ENCODE measurements at regions not wholly inside any gene's neighbourhood (a gene's known extent, or its start where the extent isn't known, plus 50 kb on each side); places are given as distances from the start of the nearest gene placed in this dataset.

DNA sequence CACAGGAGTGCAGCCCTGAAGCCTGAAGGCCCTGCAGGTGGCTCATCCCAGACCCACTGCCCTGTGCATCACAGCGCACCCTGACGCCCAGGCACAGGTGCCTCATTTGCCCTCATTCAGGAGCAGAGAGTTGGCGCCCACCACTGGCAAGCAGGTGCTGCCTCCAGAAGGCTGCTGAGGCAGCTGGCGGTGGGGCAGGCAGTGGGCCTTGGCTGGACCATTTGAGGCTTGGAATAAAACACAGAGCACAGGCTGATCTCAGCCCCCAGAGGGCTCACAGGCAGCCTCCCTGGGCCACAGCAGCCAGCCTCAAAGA lies 1151.9 kb downstream of the BRD1 start:
- DNase-seq (ENCODE audit: low spot score) = no peak

DNA sequence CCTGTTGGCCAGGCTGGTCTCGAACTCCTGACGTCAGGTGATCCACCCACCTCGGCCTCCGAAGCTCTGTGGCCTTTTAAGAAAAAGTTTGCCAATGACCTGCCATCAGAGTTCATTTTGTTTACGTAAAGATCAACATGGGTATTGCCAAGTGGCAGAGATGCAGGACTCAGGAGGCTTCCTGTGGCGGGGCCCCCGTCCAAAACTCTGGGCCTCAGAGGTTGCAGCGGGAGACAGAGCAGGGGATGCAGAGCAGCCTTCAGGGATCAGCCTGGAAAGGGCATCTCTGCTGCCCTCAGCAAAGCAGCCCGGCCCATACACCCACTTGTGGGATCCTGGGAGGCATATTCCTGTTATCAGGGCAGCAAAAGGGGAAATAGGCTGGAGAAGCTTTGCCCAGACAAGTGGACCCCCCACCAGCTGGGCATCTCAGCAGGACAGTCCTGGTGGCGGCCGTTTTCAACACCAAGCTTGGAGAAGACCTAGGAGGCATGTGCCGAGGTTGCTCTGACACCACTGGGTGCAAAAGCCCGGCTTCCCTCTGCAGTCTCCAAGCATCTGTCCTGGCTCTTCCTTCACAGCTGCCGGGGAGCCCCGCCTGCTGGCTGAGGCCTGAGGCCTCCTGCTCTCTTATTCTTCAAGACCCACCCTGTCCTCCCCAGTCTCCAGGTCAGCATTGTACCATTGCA lies 1152.4 kb downstream of the BRD1 start:
- no peak for DNase-seq (ENCODE audit: low spot score)

DNA sequence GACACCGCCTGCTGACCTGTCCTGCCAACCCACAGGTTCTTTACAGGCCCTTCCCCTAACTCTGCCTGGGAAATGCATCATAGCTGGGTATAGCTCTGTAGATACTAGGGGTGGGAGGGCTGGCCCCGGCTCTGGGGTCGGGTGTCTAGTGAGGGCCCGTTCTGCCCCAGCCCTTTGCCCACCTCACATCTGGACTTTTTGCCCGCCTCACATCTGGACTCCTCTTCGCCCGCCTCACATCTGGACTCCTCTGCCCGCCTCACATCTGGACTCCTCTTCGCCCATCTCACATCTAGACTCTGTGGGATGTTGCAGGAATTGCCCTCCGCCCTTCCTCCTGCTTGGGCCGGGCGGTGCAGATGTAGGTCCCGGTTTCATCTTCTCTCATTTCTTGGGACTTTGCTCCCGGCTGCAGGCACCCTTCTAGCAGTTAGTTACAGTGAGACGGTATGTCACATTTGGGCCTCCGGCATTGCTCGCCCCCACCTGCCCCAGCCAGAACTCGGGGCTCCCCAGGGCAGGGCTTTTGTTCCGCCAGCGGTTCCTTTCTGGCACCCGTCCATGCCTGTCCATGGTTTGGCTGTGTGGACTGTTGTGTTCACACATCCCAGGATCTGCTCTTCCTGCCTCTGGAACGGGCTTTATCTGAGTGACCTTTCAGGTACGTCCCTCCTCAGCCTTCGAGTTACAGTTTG lies 1153.7 kb downstream of the BRD1 start:
- no peak for DNase-seq (ENCODE audit: low spot score)

DNA sequence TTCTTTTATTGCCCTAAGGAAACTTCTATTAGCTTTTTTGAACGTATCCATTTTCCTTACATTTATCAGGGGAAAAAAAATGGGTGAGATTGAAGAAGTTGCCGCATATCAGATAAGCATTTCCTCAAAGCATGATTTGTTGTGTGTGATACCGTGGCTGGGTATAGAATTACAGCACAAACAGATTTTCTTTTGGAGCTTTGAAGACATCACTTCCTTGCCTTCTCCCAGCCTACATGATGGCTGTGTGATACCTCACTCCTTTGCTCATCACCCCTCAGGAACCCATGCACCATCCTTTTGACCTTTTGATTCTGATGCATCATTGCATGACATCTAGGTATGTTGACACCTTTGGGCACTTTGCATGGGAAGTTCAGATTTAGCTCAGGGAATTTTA lies 1155.3 kb downstream of the BRD1 start:
- DNase-seq (ENCODE audit: low spot score) = no peak

DNA sequence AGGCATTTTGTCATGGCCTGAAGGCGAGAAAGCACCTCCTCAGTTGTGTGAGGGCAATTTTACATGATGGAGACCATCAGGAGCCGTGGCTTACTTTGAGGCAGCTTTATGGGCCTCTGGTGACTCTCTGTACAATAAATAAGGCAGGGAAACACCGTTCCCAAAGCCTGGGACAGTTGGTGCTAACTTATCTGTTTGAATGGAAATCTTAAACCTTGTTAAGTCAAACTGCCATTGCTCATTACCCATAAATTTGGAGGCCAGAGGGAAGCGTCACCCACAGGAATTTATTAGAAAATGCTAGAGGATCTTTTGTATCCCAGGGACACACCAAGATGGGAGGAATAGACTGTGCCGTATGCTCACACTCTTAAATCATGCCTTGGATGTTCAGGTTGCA lies 1156.9 kb downstream of the BRD1 start:
- DNase-seq (ENCODE audit: low spot score) = no peak

DNA sequence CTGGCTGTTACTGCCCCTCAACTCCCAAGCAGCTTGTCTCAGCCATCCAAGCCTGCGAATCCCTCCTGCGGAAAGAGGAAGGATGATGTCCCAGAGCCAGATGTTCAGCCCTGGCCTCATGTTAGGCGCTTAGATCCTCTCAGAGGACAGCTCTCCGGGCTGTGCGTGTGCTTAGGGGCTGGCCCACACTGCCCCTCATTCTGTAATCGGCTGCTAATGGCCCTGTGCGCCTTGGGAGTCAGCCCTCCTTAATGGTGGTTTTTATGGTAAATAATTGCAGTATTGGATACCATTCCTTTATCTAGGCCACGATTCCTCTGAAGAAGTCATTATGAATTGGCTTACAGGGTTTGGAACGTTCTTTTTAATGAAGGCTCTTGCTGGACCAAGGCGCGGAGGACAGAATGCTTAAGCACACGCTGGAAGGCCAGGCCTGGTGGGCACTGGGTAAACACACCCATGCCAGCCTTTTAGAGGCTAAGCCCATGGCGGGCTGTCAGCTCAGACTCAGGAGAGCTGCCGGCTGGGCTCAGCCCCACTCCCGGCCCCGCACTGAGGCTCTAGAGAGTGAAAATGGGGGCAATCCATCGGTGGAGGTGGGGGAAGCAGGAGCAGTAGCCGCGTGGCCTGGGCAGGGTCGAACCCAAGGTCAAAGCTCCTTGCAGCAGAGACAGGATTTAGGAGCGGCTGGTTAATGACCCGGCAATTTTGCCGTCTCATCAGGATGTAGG lies 1157.5 kb downstream of the BRD1 start:
- no peak for DNase-seq (ENCODE audit: low spot score)

DNA sequence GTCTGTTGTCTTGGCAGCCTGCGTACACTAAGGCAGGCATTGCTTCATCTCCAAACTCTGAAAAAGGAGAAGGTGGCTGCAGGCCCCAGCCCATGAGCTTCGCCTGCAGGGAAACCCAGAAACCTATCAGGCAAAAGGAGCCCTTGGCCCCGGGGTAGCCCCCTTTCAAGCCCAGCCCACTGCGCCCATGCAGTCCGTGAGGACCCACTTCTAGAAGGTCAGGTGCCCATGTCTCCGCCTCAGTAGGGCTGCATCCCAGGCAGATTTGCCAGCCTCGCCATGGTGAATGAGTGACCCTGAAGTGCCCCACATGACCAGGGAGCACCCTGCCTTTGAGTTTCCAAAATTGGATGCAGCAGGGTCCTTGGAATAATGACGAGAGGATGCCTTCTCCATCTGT lies 1158.4 kb downstream of the BRD1 start:
- DNase-seq (ENCODE audit: low spot score) = no peak

DNA sequence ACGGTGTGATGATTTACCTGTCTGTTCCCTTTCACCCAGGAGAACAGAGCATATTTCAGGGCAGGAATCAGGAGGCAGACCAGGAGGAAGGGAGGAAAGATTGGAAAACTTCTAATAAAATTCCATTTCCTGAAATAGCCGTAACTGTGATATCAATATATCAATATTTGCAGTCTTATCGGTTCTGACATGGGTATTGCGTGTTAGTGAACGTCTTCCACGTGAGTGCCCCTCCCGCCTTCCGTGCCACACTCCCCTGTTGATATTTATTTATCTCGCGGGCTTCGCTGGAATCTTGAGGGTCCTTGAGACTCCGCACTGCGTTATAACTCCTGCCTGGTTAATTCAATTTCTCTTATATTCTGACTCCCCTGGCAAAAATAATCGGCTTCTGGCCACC lies 1160.4 kb downstream of the BRD1 start:
- no peak for DNase-seq (ENCODE audit: low spot score)

DNA sequence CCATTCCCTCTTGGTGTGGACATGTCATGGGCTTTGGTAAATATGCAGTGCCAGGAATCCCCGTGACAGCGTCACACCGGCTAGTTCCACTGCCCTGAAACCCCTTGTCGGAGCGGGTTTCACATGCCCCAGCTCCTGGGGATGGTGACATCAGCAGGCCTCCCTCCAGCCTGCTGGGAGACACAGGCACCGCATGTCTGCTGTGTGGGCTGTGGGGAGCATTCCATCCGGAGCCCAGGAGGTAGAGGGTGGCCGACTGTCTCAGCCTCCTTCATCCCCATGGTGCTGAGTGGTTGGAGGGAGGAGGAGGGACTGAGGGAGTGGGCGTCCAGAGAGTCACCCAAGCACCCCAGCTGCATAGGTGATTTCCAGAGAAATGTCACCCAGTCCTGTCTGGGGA lies 1161.1 kb downstream of the BRD1 start:
- no peak for DNase-seq (ENCODE audit: low spot score)

DNA sequence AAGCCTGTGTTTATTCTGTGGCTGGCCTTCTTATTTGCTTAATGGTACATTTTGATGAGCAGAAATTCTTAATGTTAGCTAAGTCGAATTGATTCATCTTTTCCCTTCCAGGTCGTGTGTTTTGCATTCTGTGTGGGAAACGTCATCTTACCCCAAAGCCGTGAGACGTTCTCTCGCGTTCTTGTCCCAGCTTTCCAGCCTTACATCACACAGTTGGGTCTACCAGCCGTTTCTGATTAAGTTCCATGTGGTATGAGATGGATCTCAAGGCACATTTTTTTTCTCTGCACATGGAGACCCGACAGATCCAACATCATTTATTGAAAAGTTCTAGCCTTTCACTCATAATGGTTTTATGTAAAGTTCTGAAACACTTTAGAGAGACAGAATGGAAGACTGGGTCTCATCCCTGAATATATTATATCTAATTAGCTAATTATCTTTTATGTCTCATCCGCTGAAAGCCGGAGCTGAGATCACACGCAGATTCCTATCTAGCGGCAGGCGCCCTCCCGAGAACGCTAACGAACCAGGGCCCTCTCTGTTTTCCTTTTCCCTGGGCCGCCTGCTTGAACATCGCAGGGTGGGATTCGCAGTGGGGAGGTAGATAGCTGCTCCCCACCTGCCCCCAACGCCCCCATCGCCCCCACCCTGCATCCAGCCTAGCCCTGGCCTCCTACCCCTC lies 1162.2 kb downstream of the BRD1 start:
- no peak for DNase-seq (ENCODE audit: low spot score)

DNA sequence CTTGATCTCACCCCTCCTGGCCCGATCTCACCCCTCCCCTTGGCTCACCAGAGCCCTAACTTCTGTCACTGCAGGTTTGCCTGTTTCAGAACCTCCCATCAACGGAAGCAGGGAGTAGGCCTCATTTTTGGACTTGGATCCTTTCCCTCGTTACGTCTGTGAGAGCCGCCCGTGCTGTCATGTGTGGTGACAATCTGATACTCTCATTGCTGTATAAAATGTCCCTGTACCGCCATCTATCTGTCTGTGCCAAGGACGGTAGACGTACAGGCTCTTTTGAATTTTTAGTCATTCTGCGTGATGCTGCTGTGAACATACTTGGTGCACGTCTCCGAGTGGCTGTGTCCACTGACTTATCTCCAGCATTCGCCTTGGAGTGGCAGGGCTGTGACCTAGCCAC lies 1163.1 kb downstream of the BRD1 start:
- no peak for DNase-seq (ENCODE audit: low spot score)

DNA sequence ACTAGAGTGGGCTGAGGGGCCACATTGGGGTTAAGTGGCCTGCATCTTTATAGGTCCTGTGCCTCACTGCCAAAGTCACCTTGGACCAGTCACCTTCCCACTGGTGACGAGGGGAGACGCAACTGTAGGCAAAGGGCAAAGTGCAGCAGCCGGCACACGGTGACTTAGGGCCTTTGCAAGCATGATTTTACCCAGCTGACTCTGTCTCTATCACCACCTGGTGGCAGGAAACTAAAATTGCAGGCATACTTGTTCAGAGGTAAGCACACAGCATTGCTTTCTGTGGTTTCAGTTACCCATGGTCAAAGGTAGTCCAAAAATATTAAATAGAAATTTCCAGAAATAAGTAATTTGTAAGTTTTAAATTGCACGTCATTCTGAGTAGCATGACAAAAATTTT lies 1164.4 kb downstream of the BRD1 start:
- no peak for DNase-seq (ENCODE audit: low spot score)

DNA sequence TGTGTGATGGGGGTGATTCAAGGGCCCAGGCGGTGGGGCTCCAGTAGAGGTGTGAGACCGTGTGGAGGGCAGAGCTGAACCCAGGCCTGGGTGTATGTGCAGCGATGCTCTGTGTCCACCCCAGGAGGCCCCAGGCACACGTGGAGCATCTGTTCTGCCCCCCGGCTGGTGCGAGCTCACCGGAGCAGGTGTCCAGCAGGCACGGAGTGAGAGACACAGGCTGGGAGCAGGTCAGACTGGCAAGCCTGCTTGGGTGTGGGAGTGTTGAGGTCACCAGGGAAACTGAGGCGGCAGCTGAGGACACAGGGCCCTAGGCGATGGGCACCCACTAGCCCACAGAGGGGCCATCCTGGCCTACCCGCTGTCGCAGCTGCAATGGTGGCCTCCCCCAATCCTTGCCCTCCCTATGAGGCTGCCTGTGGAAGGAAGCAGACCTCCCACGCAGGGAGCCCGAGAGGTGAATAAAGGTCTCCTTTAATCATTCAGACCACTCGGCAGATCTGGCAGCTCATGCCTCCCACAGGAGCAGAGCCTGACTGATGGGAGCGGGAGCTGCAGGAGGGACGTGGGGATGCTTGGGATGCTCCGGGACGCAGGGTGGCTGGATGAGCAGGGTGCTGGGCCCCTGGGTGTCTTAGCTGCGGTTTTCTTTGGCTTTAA lies 1165.1 kb downstream of the BRD1 start:
- DNase-seq (ENCODE audit: low spot score) = no peak

DNA sequence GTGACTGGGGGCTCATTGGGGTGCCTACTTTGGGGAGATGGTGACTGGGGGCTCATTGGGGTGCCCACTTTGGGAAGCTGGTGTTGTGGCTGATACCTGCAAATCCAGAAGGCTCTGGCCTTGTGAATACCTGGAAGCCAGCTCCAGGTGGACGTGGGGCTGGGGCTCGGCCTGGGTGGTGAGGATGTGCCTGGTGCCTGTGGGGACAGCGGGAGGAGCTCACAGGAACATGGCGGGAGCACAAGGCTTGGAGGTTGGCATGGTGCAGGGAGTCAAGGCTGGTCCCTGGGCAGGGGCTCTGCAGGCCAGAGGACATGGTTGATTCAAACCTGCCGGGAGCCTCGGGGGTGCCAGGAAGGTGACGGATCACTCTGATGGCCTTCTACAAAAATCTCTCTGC lies 1165.7 kb downstream of the BRD1 start:
- no peak for DNase-seq (ENCODE audit: low spot score)

DNA sequence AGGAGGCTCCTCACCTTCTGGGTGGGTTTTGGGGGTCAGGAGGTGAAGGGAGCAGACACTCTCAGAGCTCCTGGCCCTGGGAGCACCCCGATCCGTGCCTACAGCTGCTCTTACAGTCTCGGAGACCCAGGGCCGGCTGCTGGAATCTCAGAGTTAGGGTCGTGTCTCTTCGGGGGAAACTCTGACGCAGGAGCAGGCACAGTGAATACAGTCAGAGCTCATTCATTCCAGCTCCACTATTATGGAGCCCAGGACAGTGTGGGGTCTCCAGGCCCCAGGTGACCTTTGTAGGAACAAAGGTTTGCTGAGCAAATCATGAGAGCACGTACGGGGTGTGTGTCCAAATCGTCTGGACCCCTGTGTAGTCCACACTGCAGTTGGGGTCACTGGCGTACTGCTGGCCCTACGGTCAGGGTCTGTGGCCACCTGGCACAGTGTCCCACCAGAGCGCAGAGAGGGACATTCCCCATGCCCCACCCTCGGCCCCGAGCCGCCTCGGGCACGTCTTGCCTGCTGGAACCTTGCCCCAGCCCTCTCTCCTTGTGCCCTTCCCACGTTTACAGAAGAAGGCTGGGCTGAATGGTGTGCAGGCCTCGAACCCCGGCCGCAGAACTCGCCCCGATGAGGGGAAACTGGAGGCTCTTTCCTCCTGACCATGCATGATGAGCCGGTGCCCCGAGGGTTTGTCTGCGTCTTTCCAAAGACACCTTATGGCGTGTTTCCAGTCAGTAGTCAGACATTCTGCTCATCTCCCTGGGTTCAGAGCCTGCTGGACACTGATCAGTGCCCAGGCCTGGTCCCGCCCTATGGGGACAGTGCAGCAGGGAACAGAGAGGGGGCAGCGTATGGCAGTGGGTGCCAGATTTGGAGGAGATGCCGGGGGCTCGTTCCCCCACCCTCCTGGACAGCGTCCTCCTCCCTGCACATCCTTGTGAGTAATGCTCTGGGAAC lies 1166.6 kb downstream of the BRD1 start:
- DNase-seq (ENCODE audit: low spot score) = no peak

DNA sequence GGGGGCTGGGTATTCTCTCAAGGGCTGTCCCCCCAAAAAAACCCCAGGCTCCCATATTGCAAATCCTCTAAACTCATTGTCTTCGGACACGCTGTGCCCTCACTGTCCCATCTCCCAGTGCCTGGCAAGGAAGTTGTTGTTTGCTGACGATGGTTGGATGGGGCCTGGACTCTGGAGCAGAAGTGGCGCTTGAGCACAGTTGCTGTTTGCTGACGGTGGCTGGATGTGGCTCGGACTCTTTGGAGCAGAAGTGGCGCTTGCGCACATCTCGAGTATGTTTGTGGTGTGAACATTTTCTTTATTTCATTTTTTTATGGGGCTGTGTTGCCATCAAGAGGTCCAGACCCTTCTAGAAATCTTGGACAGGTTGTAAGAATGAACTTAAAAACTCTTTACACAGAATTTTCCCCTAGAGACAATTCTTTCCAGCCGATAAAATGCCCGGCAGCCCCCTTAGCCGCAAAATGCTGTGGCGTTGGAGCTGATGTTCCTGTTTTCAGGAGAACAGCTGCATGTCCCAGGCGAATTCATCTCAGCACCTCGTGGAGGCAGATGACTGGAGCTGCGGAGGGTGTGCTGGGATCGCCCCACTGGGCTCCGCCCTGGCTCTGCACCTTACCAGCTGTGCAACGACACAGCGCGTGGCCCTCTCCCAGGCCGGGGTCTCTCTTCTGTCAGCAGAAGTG lies 1167.4 kb downstream of the BRD1 start:
- no peak for DNase-seq (ENCODE audit: low spot score)

DNA sequence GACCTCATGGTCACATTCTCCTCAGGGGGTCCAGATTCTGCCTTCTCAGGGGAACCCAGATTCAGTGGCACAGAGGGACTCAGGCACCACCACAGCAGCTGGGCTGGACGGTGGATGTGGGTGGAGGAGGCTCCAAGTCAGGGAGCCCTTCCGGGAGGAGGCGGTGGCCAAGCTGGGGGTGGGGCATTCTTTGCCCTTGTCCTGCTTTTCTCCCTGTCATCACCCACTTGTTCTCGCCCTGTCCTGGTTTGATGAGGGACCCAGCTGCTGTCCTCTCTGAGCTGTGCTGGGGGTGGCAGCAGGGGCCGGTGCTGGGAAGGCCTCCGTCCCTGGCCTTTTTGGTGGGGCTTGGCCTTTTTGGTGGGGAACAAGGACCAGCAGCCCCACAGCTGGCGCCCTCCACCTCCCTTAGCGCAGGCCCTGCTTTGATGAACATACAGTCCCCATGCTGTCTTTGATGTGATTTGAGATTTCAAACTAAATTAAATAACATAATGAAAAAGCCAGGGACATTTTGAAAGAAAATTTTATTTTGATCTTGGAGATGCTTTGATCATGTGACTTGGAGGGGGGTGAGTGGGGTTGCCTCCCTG lies 1168.2 kb downstream of the BRD1 start:
- no peak for DNase-seq (ENCODE audit: low spot score)

DNA sequence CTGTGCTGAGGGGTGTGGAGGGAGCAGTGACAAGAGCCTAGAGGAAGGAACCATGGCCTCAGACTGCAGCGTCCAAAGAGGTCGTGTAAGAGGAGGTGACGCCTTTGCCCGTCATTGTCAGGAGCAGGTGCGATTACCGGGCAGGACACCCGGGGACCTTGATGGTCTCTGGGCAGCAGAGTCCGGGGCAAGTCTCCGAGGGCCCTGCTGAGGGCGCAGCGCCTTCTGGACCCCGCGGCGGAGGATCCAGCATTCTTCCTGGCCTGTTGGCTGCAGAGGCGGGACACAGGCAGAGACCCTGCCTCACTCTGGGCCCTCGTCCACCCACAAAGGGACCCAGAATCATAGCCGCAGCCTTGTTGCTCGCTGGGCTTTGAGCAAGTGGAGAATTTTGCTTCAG lies 1168.8 kb downstream of the BRD1 start:
- DNase-seq (ENCODE audit: low spot score) = no peak

DNA sequence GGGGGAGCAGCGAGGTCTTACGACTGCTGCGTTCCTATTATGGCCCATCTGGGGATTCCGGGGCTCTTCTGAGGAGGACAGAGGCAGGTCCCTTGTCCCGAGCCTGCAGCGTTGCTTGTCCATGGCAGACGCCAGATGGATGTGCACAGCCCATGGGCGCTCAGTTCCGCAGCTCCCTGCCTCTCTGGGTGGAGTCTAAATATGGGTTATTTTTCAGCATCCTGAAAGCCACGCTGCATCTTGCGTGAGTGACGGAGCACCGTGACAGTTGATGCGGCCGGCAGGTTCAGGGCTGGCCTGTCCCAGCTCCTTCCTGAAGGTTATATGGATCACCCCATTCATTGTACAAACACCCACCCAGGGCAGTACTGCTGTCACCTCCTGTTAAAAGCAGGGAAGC lies 1169.4 kb downstream of the BRD1 start:
- no peak for DNase-seq (ENCODE audit: low spot score)

DNA sequence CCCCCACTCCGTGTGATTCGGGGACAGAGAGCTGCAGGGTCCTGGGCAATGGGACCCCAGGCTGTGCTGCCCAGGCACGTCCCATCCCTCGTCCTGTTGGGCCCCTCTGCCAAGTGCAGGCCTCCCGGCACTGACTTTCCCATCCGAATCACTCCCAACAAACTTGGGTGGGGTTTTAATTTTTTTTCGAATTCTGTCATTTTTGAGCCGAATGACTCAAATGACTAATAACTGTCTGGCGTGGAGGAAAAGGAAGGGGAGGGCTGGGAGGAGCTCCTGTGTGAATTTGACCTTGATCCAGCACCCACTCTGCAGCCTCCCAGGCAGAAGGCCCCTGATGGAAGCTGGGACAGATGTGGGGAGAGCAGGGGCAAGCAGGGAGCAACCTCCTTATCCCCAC lies 1173.2 kb downstream of the BRD1 start:
- DNase-seq (ENCODE audit: low spot score) = no peak

Data from AG08396 (cell line).